GM12892 (cell line): ENCODE measurements at regions not wholly inside any gene's neighbourhood (a gene's known extent, or its start where the extent isn't known, plus 50 kb on each side); places are given as distances from the start of the nearest gene placed in this dataset.

Source experiments
- POLR2A ChIP-seq: IDR thresholded peaks from 2 replicates; pipeline ENCODE4 v1.6.1; 2011; ENCODE audit warnings: low read depth, low read length, control low read depth
- POLR2AphosphoS5 ChIP-seq: IDR thresholded peaks from 2 replicates; pipeline ENCODE4 v1.6.1; 2011; ENCODE audit warnings: low read depth, low read length, control low read depth

DNA sequence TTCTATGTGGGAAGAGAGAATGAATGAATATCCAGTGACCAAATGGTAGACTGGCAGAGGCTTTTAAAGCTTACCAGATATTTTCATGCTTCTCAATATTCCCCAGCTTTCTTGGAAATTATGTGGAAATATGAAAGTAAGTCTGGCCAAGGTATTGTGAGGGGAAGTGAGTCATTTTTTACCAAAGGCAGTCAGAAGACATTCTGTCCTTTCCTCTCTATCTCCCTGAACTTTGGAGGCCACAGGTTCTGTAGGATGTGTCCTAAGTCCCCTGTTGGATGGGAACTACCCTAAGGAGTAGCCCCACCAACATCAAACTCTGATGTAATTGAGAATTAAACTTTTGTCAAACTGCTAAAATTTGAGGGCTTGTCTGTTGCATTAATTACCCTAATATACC is 593.8 kb upstream of the NRSN1 start:
- no peak for TF ChIP-seq POLR2AphosphoS5
- no peak for TF ChIP-seq POLR2A
